GM12878 (cell line): ENCODE measurements at regions not wholly inside any gene's neighbourhood (a gene's known extent, or its start where the extent isn't known, plus 50 kb on each side); places are given as distances from the start of the nearest gene placed in this dataset.

ENCODE experiments used
- RAD21 ChIP-seq: IDR thresholded peaks from 2 replicates; pipeline ENCODE4 v1.6.1; 2011; ENCODE audit warnings: mild to moderate bottlenecking, low read depth, low read length, moderate library complexity; ENCODE audit not compliant: insufficient read depth
- SMC3 ChIP-seq: IDR thresholded peaks from 2 replicates; pipeline ENCODE4 v1.6.1; 2011; ENCODE audit warnings: low read length, improper control_type of control experiment, borderline replicate concordance
- TF ChIP-seq, protein P1 (sequence below): fragments of 450-650 bp; IDR thresholded peaks from 2 replicates; pipeline ENCODE4 v1.6.1; 2017; ENCODE audit warnings: low read depth, mild to moderate bottlenecking, moderate library complexity
- TF ChIP-seq, protein P2 (sequence below), 3 experiments: IDR thresholded peaks in 2 of 3; conservative IDR thresholded peaks in 1 of 3; 2 replicates each; pipeline ENCODE4 v1.5.1; 2011; ENCODE audit warnings: low read depth in 3 of 3, low read length in 3 of 3, mild to moderate bottlenecking in 3 of 3, control low read depth in 2 of 3, moderate library complexity in 2 of 3, inconsistent platforms in 1 of 3, mixed read lengths in 1 of 3; ENCODE audit not compliant: control insufficient read depth in 2 of 3, insufficient read depth in 1 of 3; ENCODE audit errors: extremely low read depth in 1 of 3
- TF ChIP-seq, protein P3 (sequence below): IDR thresholded peaks from 2 replicates; pipeline ENCODE4 v1.6.1; 2012; ENCODE audit warnings: mild to moderate bottlenecking, low read depth, low read length

DNA sequence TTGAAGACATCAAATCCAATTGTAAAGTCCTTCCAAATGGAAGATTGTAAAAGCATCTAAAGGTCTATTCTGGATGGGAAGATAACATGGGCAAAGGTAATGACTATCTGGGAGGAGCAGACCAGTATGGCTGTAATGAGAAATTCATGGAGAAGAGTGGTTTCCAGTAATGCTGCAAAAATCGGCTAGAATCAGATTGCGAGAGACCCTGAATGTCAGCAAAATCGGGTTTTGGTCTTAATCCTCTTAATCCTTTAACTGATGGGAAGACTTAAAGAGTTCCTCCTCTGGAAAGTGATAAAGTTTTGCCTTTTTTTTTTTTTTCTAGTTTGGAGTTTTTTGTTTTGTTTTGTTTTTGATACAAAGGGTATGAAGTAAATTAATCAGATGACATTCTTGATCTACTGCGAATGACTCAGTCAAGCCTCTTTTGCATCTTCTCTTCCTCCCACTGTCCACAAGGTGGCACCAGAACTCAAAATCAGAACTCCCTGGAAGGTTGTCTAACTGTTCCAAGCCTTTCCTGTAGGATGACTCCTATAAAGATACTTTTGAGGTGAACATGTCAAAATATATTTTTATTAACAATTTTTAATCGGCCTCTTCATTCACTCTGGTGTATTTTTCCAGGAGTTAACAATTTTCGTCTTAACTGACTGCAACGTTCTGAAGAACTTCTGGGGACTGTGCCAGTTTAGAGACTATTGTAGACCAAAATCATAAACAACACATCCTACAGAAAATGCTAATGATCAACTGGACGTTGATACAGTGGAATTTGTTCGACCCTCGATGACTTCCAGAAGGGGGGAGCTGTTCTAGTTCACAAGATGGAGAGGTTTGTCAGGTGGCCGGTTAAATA is 213.3 kb upstream of the MIR17HG start (continued):
- TF ChIP-seq, protein P1, sequence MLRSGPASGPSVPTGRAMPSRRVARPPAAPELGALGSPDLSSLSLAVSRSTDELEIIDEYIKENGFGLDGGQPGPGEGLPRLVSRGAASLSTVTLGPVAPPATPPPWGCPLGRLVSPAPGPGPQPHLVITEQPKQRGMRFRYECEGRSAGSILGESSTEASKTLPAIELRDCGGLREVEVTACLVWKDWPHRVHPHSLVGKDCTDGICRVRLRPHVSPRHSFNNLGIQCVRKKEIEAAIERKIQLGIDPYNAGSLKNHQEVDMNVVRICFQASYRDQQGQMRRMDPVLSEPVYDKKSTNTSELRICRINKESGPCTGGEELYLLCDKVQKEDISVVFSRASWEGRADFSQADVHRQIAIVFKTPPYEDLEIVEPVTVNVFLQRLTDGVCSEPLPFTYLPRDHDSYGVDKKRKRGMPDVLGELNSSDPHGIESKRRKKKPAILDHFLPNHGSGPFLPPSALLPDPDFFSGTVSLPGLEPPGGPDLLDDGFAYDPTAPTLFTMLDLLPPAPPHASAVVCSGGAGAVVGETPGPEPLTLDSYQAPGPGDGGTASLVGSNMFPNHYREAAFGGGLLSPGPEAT: no peak
- TF ChIP-seq RAD21 (peak; percentile 80), SMC3 (peak; percentile 76)
- TF ChIP-seq, protein P2, sequence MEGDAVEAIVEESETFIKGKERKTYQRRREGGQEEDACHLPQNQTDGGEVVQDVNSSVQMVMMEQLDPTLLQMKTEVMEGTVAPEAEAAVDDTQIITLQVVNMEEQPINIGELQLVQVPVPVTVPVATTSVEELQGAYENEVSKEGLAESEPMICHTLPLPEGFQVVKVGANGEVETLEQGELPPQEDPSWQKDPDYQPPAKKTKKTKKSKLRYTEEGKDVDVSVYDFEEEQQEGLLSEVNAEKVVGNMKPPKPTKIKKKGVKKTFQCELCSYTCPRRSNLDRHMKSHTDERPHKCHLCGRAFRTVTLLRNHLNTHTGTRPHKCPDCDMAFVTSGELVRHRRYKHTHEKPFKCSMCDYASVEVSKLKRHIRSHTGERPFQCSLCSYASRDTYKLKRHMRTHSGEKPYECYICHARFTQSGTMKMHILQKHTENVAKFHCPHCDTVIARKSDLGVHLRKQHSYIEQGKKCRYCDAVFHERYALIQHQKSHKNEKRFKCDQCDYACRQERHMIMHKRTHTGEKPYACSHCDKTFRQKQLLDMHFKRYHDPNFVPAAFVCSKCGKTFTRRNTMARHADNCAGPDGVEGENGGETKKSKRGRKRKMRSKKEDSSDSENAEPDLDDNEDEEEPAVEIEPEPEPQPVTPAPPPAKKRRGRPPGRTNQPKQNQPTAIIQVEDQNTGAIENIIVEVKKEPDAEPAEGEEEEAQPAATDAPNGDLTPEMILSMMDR (IDR thresholded peaks at IDR 0.05 in 2 of 3, conservative IDR thresholded peaks at IDR 0.05 in 1 of 3; ENCODE audit: control insufficient read depth in 2 of 3, extremely low read depth in 1 of 3, insufficient read depth in 1 of 3, low read depth in 3 of 3, low read length in 3 of 3): peak; percentile 68 to 78 (median 75)
- TF ChIP-seq, protein P3, sequence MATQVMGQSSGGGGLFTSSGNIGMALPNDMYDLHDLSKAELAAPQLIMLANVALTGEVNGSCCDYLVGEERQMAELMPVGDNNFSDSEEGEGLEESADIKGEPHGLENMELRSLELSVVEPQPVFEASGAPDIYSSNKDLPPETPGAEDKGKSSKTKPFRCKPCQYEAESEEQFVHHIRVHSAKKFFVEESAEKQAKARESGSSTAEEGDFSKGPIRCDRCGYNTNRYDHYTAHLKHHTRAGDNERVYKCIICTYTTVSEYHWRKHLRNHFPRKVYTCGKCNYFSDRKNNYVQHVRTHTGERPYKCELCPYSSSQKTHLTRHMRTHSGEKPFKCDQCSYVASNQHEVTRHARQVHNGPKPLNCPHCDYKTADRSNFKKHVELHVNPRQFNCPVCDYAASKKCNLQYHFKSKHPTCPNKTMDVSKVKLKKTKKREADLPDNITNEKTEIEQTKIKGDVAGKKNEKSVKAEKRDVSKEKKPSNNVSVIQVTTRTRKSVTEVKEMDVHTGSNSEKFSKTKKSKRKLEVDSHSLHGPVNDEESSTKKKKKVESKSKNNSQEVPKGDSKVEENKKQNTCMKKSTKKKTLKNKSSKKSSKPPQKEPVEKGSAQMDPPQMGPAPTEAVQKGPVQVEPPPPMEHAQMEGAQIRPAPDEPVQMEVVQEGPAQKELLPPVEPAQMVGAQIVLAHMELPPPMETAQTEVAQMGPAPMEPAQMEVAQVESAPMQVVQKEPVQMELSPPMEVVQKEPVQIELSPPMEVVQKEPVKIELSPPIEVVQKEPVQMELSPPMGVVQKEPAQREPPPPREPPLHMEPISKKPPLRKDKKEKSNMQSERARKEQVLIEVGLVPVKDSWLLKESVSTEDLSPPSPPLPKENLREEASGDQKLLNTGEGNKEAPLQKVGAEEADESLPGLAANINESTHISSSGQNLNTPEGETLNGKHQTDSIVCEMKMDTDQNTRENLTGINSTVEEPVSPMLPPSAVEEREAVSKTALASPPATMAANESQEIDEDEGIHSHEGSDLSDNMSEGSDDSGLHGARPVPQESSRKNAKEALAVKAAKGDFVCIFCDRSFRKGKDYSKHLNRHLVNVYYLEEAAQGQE: no peak
- TF ChIP-seq, all 136 proteins: peak for 3
